ENCODE measurements at regions not wholly inside any gene's neighbourhood (a gene's known extent, or its start where the extent isn't known, plus 50 kb on each side); places are given as distances from the start of the nearest gene placed in this dataset.

GRCh38 chr6:139903411-139904157, 529.1 kb upstream of the CITED2 start:
- no peaks in the 10 kb centered on the region for H3K9me3 ChIP-seq (replicated peaks)
- no peaks in the 10 kb centered on the region for H3K36me3 ChIP-seq
- intact Hi-C loops (cut with micrococcal nuclease) = no loop called here
- H3K4me1 ChIP-seq = peaks cover 12% of the 10 kb centered on the region
- H3K27me3 ChIP-seq (ENCODE audit: low read depth) = no peaks in the 10 kb centered on the region
- H3K27ac ChIP-seq (replicated peaks) = no peak overlapping the region
- no peak for TF ChIP-seq CTCF (IDR thresholded peaks at IDR 0.05; ENCODE audit: borderline replicate concordance)
- no peak overlapping the region for H3K4me3 ChIP-seq
- no peak for DNase-seq

- intact Hi-C loops (cut with micrococcal nuclease) = no loop called here
Measured at GRCh38 chr6:139895205-139895793, 520.9 kb upstream of the CITED2 start.

GRCh38 chr6:139894271-139894670, 519.8 kb upstream of the CITED2 start:
- Histone ChIP-seq H3K4me1 (peaks cover 1% of the 10 kb centered on the region), H3K36me3 (no peaks in the 10 kb centered on the region), H3K27ac (replicated peaks) (no peak overlapping the region), H3K4me3 (no peak overlapping the region), H3K27me3 (ENCODE audit: low read depth) (no peaks in the 10 kb centered on the region), H3K9me3 (replicated peaks) (no peaks in the 10 kb centered on the region)
- no peak for TF ChIP-seq CTCF (IDR thresholded peaks at IDR 0.05; ENCODE audit: borderline replicate concordance)
- peak; percentile 19 for DNase-seq
- intact Hi-C loops (cut with micrococcal nuclease) = no loop called here

More at GRCh38 chr6:139895205-139895793, 520.9 kb upstream of the CITED2 start:
- Histone ChIP-seq H3K27me3 (ENCODE audit: low read depth) (no peaks in the 10 kb centered on the region), H3K36me3 (no peaks in the 10 kb centered on the region), H3K4me3 (no peak overlapping the region), H3K4me1 (no peaks in the 10 kb centered on the region), H3K27ac (replicated peaks) (no peak overlapping the region), H3K9me3 (replicated peaks) (no peaks in the 10 kb centered on the region)
- TF ChIP-seq CTCF (IDR thresholded peaks at IDR 0.05; ENCODE audit: borderline replicate concordance) = peak; percentile 42
- DNase-seq = no peak

- peaks cover 13% of the 10 kb centered on the region for H3K4me1 ChIP-seq
- TF ChIP-seq CTCF (IDR thresholded peaks at IDR 0.05; ENCODE audit: borderline replicate concordance) = no peak
Measured at GRCh38 chr6:139891471-139891870, 517.0 kb upstream of the CITED2 start.

GRCh38 chr6:139888681-139889122, 514.3 kb upstream of the CITED2 start:
- Histone ChIP-seq H3K4me1 (peaks cover 18% of the 10 kb centered on the region), H3K27ac (replicated peaks) (no peak overlapping the region), H3K27me3 (ENCODE audit: low read depth) (no peaks in the 10 kb centered on the region), H3K9me3 (replicated peaks) (no peaks in the 10 kb centered on the region), H3K36me3 (no peaks in the 10 kb centered on the region), H3K4me3 (no peak overlapping the region)
- intact Hi-C loops (cut with micrococcal nuclease) = loop anchor here (10.0 kb wide), 1 partner anchor 514 kb away; the partner anchor contains the start of gene CITED2
- no peak for TF ChIP-seq CTCF (IDR thresholded peaks at IDR 0.05; ENCODE audit: borderline replicate concordance)
- DNase-seq = no peak

More at GRCh38 chr6:139891471-139891870, 517.0 kb upstream of the CITED2 start:
- intact Hi-C loops (cut with micrococcal nuclease) = no loop called here
- Histone ChIP-seq H3K27me3 (ENCODE audit: low read depth) (no peaks in the 10 kb centered on the region), H3K27ac (replicated peaks) (no peak overlapping the region), H3K4me3 (no peak overlapping the region), H3K9me3 (replicated peaks) (no peaks in the 10 kb centered on the region), H3K36me3 (no peaks in the 10 kb centered on the region)
- DNase-seq = no peak
